HEK293 (cell line): ENCODE measurements at regions not wholly inside any gene's neighbourhood (a gene's known extent, or its start where the extent isn't known, plus 50 kb on each side); places are given as distances from the start of the nearest gene placed in this dataset.
"Not testable (repeated sequence)": the region's sequence is repeated elsewhere in the genome, so short reads cannot be mapped to it uniquely, and the experiment has no call there.

Source experiments
- CTCF ChIP-seq: fragments of 450-650 bp; formaldehyde crosslinking; IDR thresholded peaks from 2 replicates; pipeline ENCODE4 v1.5.1; 2016; ENCODE audit warnings: missing biosample characterization, missing genetic modification characterization
- HOXA7 ChIP-seq: sonication (generic); formaldehyde crosslinking; IDR thresholded peaks from 2 replicates; pipeline ENCODE4 v1.8.1; 2022; ENCODE audit warnings: missing genetic modification reagents, borderline replicate concordance
- KLF8 ChIP-seq: fragments of 450-650 bp; formaldehyde crosslinking; IDR thresholded peaks from 2 replicates; pipeline ENCODE4 v1.5.1; 2016; ENCODE audit warnings: missing biosample characterization, missing genetic modification characterization
- REST ChIP-seq: fragments of 450-650 bp; formaldehyde crosslinking; IDR thresholded peaks from 2 replicates; pipeline ENCODE4 v1.5.1; 2016; ENCODE audit warnings: missing biosample characterization, missing genetic modification characterization
- ZNF174 ChIP-seq: fragments of 450-650 bp; formaldehyde crosslinking; IDR thresholded peaks from 2 replicates; pipeline ENCODE4 v1.5.0; 2017; ENCODE audit warnings: missing biosample characterization, mild to moderate bottlenecking, missing genetic modification characterization
- ZNF24 ChIP-seq: fragments of 450-650 bp; formaldehyde crosslinking; IDR thresholded peaks from 2 replicates; pipeline ENCODE4 v1.5.1; 2016; ENCODE audit warnings: missing biosample characterization, missing genetic modification characterization
- ZNF274 ChIP-seq, 2 experiments: fragments of 200-500 bp in 1 of 2; fragments of 450-650 bp in 1 of 2; sonication (Bioruptor generic) in 1 of 2; formaldehyde crosslinking in 1 of 2; IDR thresholded peaks; 2 replicates each; pipeline versions ENCODE4 v1.5.1 to v1.6.1; 2014 to 2016; ENCODE audit warnings: borderline replicate concordance in 1 of 2, inconsistent platforms in 1 of 2, low read length in 1 of 2, missing biosample characterization in 1 of 2, missing genetic modification characterization in 1 of 2
- ZNF391 ChIP-seq: fragments of 450-650 bp; formaldehyde crosslinking; IDR thresholded peaks from 2 replicates; pipeline ENCODE4 v1.5.1; 2016; ENCODE audit warnings: low read depth, missing biosample characterization, missing genetic modification characterization, borderline replicate concordance
- ZNF48 ChIP-seq: fragments of 450-650 bp; formaldehyde crosslinking; IDR thresholded peaks from 2 replicates; pipeline ENCODE4 v1.5.1; 2016; ENCODE audit warnings: missing biosample characterization, missing genetic modification characterization
- ZNF530 ChIP-seq: fragments of 450-650 bp; formaldehyde crosslinking; IDR thresholded peaks from 2 replicates; pipeline ENCODE4 v1.5.1; 2016; ENCODE audit warnings: low read depth, missing biosample characterization, missing genetic modification characterization
- ZNF549 ChIP-seq: fragments of 450-650 bp; IDR thresholded peaks from 2 replicates; pipeline ENCODE4 v1.5.1; 2018; ENCODE audit warnings: missing biosample characterization, missing genetic modification characterization, mild to moderate bottlenecking, inconsistent platforms, moderate library complexity
- ZNF561 ChIP-seq: fragments of 450-650 bp; IDR thresholded peaks from 2 replicates; pipeline ENCODE4 v1.5.1; 2018; ENCODE audit warnings: missing biosample characterization, missing genetic modification characterization, borderline replicate concordance
- ZNF704 ChIP-seq: fragments of 450-650 bp; formaldehyde crosslinking; IDR thresholded peaks from 2 replicates; pipeline ENCODE4 v1.5.1; 2016; ENCODE audit warnings: missing biosample characterization, missing genetic modification characterization
- ZNF768 ChIP-seq: fragments of 450-650 bp; formaldehyde crosslinking; IDR thresholded peaks from 2 replicates; pipeline ENCODE4 v1.5.1; 2018; ENCODE audit warnings: missing biosample characterization, mild to moderate bottlenecking, missing genetic modification characterization

- TF ChIP-seq CTCF (tag by site-specific recombination); ZNF530; REST (tag by site-specific recombination); ZNF48 (tag by site-specific recombination); ZNF174 (tag by site-specific recombination); ZNF274 (IDR thresholded peaks at IDR 0.05; ENCODE audit: low read length); ZNF274 (tag by site-specific recombination; IDR thresholded peaks at IDR 0.05; ENCODE audit: borderline replicate concordance); HOXA7 (CRISPR knock-in tag); ZNF704 (tag by site-specific recombination); ZNF561 (tag by site-specific recombination); ZNF768 (tag by site-specific recombination); ZNF391 (tag by site-specific recombination); ZNF24; KLF8 (tag by site-specific recombination); ZNF549 (tag by site-specific recombination): not testable (repeated sequence)
Observed at GRCh38 chr14:105771261-105772226, 245.2 kb downstream of the TMEM121 start.
